Natural killer cell (primary cell): ENCODE measurements at regions not wholly inside any gene's neighbourhood (a gene's known extent, or its start where the extent isn't known, plus 50 kb on each side); places are given as distances from the start of the nearest gene placed in this dataset.

Source experiments
- ATAC-seq, 3 donors: fragments of 150-1000 bp in 2 of 3; fragments of 200-7000 bp in 1 of 3; cut with Tn5 transposase; 1 replicate in 1 of 3; 2 replicates in 2 of 3; pipeline ENCODE4 v1.10.0; 2021; ENCODE audit warnings: mild to moderate bottlenecking in 2 of 3, moderate library complexity in 2 of 3
- DNase-seq, 2 donors: peaks; one replicate each; pipeline versions ENCODE4 v3.0.0 to v3.0.0-alpha.2; 2013 to 2021; ENCODE audit warnings: mixed read lengths in 1 of 2
- H3K27ac ChIP-seq: one replicate; pipeline ENCODE4 v1.5.1; 2013; ENCODE audit warnings: mild to moderate bottlenecking, low read length
- H3K27me3 ChIP-seq: one replicate; pipeline ENCODE4 v1.6.1; 2013; ENCODE audit warnings: low read length; ENCODE audit not compliant: control insufficient read depth, insufficient read depth
- H3K36me3 ChIP-seq: one replicate; pipeline ENCODE4 v1.6.1; 2013; ENCODE audit warnings: low read length; ENCODE audit not compliant: control insufficient read depth, insufficient read depth
- H3K4me1 ChIP-seq: one replicate; pipeline ENCODE4 v1.6.1; 2013; ENCODE audit warnings: low read length; ENCODE audit not compliant: control insufficient read depth, insufficient read depth
- H3K4me3 ChIP-seq: one replicate; pipeline ENCODE4 v1.5.1; 2013; ENCODE audit warnings: low read length
- H3K9me3 ChIP-seq: one replicate; pipeline ENCODE4 v1.6.1; 2013; ENCODE audit warnings: low read length; ENCODE audit not compliant: control insufficient read depth, insufficient read depth
- H3K27ac Mint-ChIP-seq, 2 donors: one replicate each; pipeline ENCODE4 v1.8.0; 2022; ENCODE audit warnings: mild to moderate bottlenecking in 2 of 2, mixed read lengths in 2 of 2, moderate library complexity in 1 of 2
- H3K27me3 Mint-ChIP-seq, 2 donors: one replicate each; pipeline ENCODE4 v1.8.0; 2022; ENCODE audit warnings: low read depth in 2 of 2, mixed read lengths in 2 of 2
- H3K36me3 Mint-ChIP-seq: one replicate; pipeline ENCODE4 v1.8.0; 2022; ENCODE audit warnings: mixed read lengths
- H3K4me1 Mint-ChIP-seq, 2 donors: one replicate each; pipeline ENCODE4 v1.8.0; 2022; ENCODE audit warnings: mixed read lengths in 2 of 2
- H3K4me3 Mint-ChIP-seq: one replicate; pipeline ENCODE4 v1.8.0; 2022; ENCODE audit warnings: mild to moderate bottlenecking, moderate library complexity, mixed read lengths
- H3K9me3 Mint-ChIP-seq, 2 donors: one replicate each; pipeline ENCODE4 v1.8.0; 2022; ENCODE audit warnings: mixed read lengths in 2 of 2
- WGBS: methylation state at CpG from one replicate; pipeline ENCODE4 v1.1.7; 2013; ENCODE audit warnings: missing lambda C conversion rate; ENCODE audit not compliant: insufficient coverage; 5-methylcytosine and 5-hydroxymethylcytosine counted together
- intact Hi-C: fragments of 100-400 bp; cut with micrococcal nuclease; formaldehyde crosslinking; loops from one replicate; pipeline ENCODE4 v1.14.2; 2022
- TF ChIP-seq, protein P1 (sequence below): fragments of 200-600 bp; IDR thresholded peaks from one replicate; pipeline ENCODE4 v1.8.0; 2022; ENCODE audit warnings: antibody characterized with exemption

DNA sequence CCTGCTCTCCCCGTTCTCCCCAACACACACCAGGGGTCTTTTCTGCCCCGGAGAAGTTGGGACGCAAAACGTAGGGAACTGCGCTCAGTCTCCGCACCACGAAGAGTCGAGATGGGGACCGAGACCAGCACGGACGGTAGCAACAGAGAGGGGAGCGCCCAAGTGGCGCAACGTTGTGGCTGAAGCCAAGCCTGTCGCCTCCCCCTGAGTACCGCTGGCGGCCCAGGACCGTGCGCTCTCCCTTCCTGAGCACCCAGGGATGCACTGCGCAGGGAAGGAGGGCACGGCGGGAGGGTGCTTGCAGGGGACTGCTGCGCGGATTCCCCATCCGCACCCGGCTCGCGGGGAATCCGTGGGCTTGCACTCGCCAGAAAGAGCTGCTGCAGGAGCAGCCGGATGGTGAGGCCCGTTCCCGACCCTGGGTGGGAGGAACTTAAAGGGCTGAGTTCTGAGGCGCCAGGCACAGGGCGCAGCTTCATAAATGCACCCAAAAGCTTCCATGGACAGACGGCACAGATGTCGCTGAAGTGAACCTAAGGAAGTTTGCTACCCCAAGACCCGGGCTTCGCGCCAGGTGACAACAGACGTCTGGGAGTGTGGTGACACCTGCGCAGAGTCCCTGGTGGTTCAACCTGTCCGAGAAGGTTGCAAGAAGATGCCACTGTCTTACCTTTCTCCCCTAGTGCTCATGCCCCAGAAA lies 178.7 kb downstream of the TBXT start:
- no peak for DNase-seq
- Mint-ChIP-seq H3K4me1 (peaks cover 7 to 11% of the 10 kb centered on the region in 2 donors), H3K9me3 (no peaks in the 10 kb centered on the region), H3K36me3 (no peaks in the 10 kb centered on the region), H3K27me3 (peaks cover 50 to 51% of the 10 kb centered on the region in 2 donors), H3K4me3 (no peak overlapping the region), H3K27ac (no peak overlapping the region)
- Histone ChIP-seq H3K9me3 (no peaks in the 10 kb centered on the region), H3K27ac (no peak overlapping the region), H3K4me3 (no peak overlapping the region), H3K27me3 (peaks cover 3% of the 10 kb centered on the region), H3K4me1 (no peaks in the 10 kb centered on the region), H3K36me3 (no peaks in the 10 kb centered on the region)
- TF ChIP-seq, protein P1, sequence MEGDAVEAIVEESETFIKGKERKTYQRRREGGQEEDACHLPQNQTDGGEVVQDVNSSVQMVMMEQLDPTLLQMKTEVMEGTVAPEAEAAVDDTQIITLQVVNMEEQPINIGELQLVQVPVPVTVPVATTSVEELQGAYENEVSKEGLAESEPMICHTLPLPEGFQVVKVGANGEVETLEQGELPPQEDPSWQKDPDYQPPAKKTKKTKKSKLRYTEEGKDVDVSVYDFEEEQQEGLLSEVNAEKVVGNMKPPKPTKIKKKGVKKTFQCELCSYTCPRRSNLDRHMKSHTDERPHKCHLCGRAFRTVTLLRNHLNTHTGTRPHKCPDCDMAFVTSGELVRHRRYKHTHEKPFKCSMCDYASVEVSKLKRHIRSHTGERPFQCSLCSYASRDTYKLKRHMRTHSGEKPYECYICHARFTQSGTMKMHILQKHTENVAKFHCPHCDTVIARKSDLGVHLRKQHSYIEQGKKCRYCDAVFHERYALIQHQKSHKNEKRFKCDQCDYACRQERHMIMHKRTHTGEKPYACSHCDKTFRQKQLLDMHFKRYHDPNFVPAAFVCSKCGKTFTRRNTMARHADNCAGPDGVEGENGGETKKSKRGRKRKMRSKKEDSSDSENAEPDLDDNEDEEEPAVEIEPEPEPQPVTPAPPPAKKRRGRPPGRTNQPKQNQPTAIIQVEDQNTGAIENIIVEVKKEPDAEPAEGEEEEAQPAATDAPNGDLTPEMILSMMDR = no peak
- WGBS = 6% methylated on average over 43 of the region's 43 CpGs
- intact Hi-C loops = no loop called here
- no peak for ATAC-seq

DNA sequence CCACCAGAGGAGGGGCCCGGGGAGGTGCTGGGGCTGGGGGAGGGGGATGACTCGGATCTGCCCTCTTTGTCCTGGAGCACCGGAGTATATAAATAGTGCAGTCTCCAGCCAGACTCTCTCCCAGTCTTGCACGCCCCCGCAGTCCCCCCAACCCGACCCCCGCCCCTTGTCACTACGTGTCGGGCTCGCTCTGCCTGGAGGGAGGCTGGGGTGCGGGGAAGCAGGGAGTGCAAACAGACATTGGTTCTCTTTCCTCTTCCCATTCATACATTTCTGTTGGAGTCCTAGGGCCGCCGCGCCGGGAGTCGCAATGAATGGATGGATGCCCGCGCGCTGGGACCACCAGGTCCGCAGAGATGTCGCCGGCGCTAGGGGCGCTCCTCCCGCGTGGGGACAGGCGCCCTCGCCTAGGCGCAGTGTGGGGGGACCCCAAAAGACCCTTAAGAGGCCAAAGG lies 179.3 kb downstream of the TBXT start:
- Mint-ChIP-seq H3K27me3 (peaks cover 46 to 56% of the 10 kb centered on the region in 2 donors), H3K27ac (no peak overlapping the region), H3K4me1 (peaks cover 7 to 11% of the 10 kb centered on the region in 2 donors), H3K9me3 (no peaks in the 10 kb centered on the region), H3K4me3 (no peak overlapping the region), H3K36me3 (no peaks in the 10 kb centered on the region)
- no peaks in the 10 kb centered on the region for H3K9me3 ChIP-seq
- intact Hi-C loops = no loop called here
- WGBS = 2% methylated on average over 18 of the region's 29 CpGs
- TF ChIP-seq, protein P1 = no peak
- H3K4me3 ChIP-seq = no peak overlapping the region
- no peaks in the 10 kb centered on the region for H3K4me1 ChIP-seq
- DNase-seq (no peak), ATAC-seq (no peak)
- no peaks in the 10 kb centered on the region for H3K36me3 ChIP-seq
- H3K27ac ChIP-seq = no peak overlapping the region
- H3K27me3 ChIP-seq = peaks cover 3% of the 10 kb centered on the region

DNA sequence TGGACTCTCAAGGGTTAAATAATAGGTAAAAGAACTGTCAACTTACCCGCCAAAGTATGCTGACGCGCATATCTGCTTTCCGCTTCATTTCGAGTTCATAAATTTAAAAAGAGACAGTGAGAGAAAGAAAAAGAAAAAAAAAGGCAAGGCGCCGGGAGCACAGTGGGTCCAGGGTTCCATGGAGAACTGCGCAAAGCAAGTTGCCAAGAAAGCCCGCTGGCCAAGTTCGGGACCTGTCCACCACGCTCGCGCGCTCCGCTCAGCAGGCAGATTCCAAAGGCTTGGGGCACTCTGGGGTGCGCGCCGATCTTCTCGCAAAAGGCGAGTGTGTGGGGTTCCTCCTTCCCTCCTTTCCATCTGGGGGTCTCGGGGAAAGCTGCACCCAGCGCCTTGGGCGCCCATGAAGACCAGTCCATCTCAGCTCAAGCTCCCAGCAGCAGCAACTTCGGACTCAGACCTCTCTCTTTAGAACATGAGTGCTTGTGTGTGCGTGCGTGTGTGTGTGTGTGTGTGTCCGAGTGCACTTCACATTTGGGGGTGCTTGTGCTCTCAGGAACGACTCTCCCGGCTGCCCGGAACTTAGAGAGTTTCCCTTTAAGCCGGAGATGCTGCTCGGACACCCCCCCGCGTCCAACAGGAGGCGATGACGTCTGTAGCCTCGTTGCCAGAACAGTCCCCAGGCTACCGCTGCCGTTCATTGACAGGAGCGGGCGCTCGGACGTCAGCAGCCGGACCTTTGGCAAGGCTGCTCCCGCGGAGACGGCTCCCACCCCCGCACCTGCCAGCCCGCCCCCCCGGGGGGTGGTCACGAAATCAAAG lies 180.0 kb downstream of the TBXT start:
- Mint-ChIP-seq H3K4me3 (no peak overlapping the region), H3K36me3 (no peaks in the 10 kb centered on the region), H3K27me3 (peaks cover 46 to 56% of the 10 kb centered on the region in 2 donors), H3K27ac (no peak overlapping the region), H3K4me1 (peaks cover 7 to 11% of the 10 kb centered on the region in 2 donors), H3K9me3 (no peaks in the 10 kb centered on the region)
- ATAC-seq (no peak), DNase-seq (no peak)
- WGBS = 1% methylated on average over 48 of the region's 51 CpGs
- Histone ChIP-seq H3K4me3 (no peak overlapping the region), H3K4me1 (no peaks in the 10 kb centered on the region), H3K27me3 (peaks cover 3% of the 10 kb centered on the region), H3K27ac (no peak overlapping the region), H3K36me3 (no peaks in the 10 kb centered on the region), H3K9me3 (no peaks in the 10 kb centered on the region)
- TF ChIP-seq, protein P1 = no peak
- intact Hi-C loops = no loop called here
